K562 (cell line): ENCODE measurements at regions not wholly inside any gene's neighbourhood (a gene's known extent, or its start where the extent isn't known, plus 50 kb on each side); places are given as distances from the start of the nearest gene placed in this dataset.

ENCODE experiments used
- ATAC-seq: fragments of 200-7000 bp; cut with Tn5 transposase; 3 replicates; pipeline ENCODE4 v1.9.1; 2020; ENCODE audit warnings: moderate library complexity
- BruUV-seq: library from RNA; stranded (reverse); fragments of 400-500 nt; replicated peaks from 2 replicates; lab custom pipeline; 2021; lab: Mats Ljungman, UMichigan
- CTCF ChIA-PET: fragments of 300-600 bp; formaldehyde crosslinking; extraction: SDS; loops from one replicate; lab custom pipeline; 2021; ENCODE audit warnings: low intra/inter-chr PET ratio; lab: Yijun Ruan, JAX
- POLR2A ChIA-PET: fragments of 300-600, 350-650 bp; sonication (Branson Sonifier 250); formaldehyde crosslinking; extraction: SDS; loops from one replicate; lab custom pipeline; 2021; ENCODE audit warnings: antibody characterized with exemption, inconsistent platforms; lab: Yijun Ruan, JAX
- DNase-seq, 4 experiments: peaks; one replicate each; pipeline versions ENCODE4 v3.0.0 to v3.0.0-alpha.2; 2011 to 2018; ENCODE audit warnings: low spot score in 3 of 4, mixed read lengths in 3 of 4; ENCODE audit errors: extremely low read depth in 1 of 4
- FAIRE-seq: peaks from 2 replicates; lab custom pipeline; 2011; peaks lifted over from hg19 to GRCh38; lab: Jason Lieb, UNC
- H2AFZ ChIP-seq: 2 replicates; pipeline ENCODE4 v1.6.0; 2011; ENCODE audit warnings: low read depth, low read length, control low read depth, inconsistent platforms
- H3K27ac ChIP-seq: fragments of 200-600 bp; 3 replicates; pipeline ENCODE4 v1.8.0; 2011; ENCODE audit warnings: low read depth, mild to moderate bottlenecking, control low read depth, inconsistent platforms, low read length, moderate library complexity, mixed read lengths; ENCODE audit errors: extremely low read depth
- H3K27me3 ChIP-seq, 2 experiments: fragments of 300-600 bp in 1 of 2; 2 replicates in 1 of 2; 3 replicates in 1 of 2; pipeline versions ENCODE4 v1.6.0 to v1.8.0; 2011; ENCODE audit warnings: inconsistent platforms in 2 of 2, low read length in 2 of 2, mild to moderate bottlenecking in 1 of 2, mixed read lengths in 1 of 2, moderate library complexity in 1 of 2; ENCODE audit not compliant: control insufficient read depth in 2 of 2, insufficient read depth in 2 of 2
- H3K36me3 ChIP-seq: fragments of 300-600 bp; 3 replicates; pipeline ENCODE4 v1.8.0; 2011; ENCODE audit warnings: mild to moderate bottlenecking, low read length, inconsistent platforms; ENCODE audit not compliant: control insufficient read depth, insufficient read depth
- H3K4me1 ChIP-seq, 2 experiments: fragments of 200-600 bp in 1 of 2; replicated peaks in 1 of 2; 2 replicates in 1 of 2; 3 replicates in 1 of 2; pipeline versions ENCODE4 v1.5.1 to v1.8.0; 2011; ENCODE audit warnings: inconsistent platforms in 2 of 2, low read length in 2 of 2, mild to moderate bottlenecking in 1 of 2, mixed read lengths in 1 of 2, moderate library complexity in 1 of 2; ENCODE audit not compliant: control insufficient read depth in 2 of 2, insufficient read depth in 2 of 2
- H3K4me2 ChIP-seq: 2 replicates; pipeline ENCODE4 v1.6.1; 2011; ENCODE audit warnings: low read length, control low read depth, inconsistent platforms, mixed read lengths; ENCODE audit not compliant: insufficient read depth
- H3K4me3 ChIP-seq: fragments of 200-600 bp; sonication (generic), shearing (Covaris generic); 2 replicates; pipeline ENCODE4 v1.5.1; 2016; ENCODE audit warnings: control low read depth, inconsistent platforms
- H3K79me2 ChIP-seq: fragments of 200-600 bp; 3 replicates; pipeline ENCODE4 v1.8.0; 2011; ENCODE audit warnings: low read length, inconsistent platforms; ENCODE audit not compliant: control insufficient read depth, insufficient read depth
- H3K9ac ChIP-seq, 2 experiments: 2 replicates each; pipeline versions ENCODE4 v1.6.0 to v1.6.1; 2011; ENCODE audit warnings: low read depth in 2 of 2, low read length in 2 of 2, control low read depth in 1 of 2, inconsistent platforms in 1 of 2, mild to moderate bottlenecking in 1 of 2, mixed read lengths in 1 of 2; ENCODE audit not compliant: insufficient read depth in 1 of 2
- H3K9me1 ChIP-seq: one replicate; pipeline ENCODE4 v1.6.0; 2011; ENCODE audit warnings: inconsistent platforms, mild to moderate bottlenecking, low read length, moderate library complexity; ENCODE audit not compliant: control insufficient read depth, insufficient read depth
- H3K9me3 ChIP-seq: replicated peaks from 2 replicates; pipeline ENCODE4 v1.5.1; 2011; ENCODE audit warnings: low read depth, low read length, inconsistent platforms; ENCODE audit not compliant: control insufficient read depth, insufficient read depth
- H4K20me1 ChIP-seq: replicated peaks from 2 replicates; pipeline ENCODE4 v1.6.1; 2011; ENCODE audit warnings: low read length, inconsistent platforms, mixed read lengths; ENCODE audit not compliant: control insufficient read depth, insufficient read depth
- ARID1B ChIP-seq: fragments of 450-650 bp; IDR thresholded peaks from 2 replicates; pipeline ENCODE4 v1.6.1; 2016; ENCODE audit warnings: antibody characterized with exemption, mild to moderate bottlenecking, inconsistent platforms
- CEBPB ChIP-seq: fragments of 450-650 bp; IDR thresholded peaks from 2 replicates; pipeline ENCODE4 v1.6.1; 2016; ENCODE audit warnings: missing genetic modification characterization, missing compliant biosample characterization
- HDGF ChIP-seq: fragments of 450-650 bp; IDR thresholded peaks from 2 replicates; pipeline ENCODE4 v1.6.1; 2016
- PRMT5 ChIP-seq: sonication (generic); formaldehyde crosslinking; IDR thresholded peaks from 2 replicates; pipeline ENCODE4 v1.5.0; 2020; ENCODE audit warnings: missing genetic modification reagents
- RB1 ChIP-seq: fragments of 450-650 bp; IDR thresholded peaks from 2 replicates; pipeline ENCODE4 v1.6.1; 2017; ENCODE audit warnings: low read depth, mild to moderate bottlenecking
- RFX1 ChIP-seq: fragments of 450-650 bp; IDR thresholded peaks from 2 replicates; pipeline ENCODE4 v1.6.1; 2016; ENCODE audit warnings: mild to moderate bottlenecking, moderate library complexity
- SREBF1 ChIP-seq: fragments of 150-350 bp; IDR thresholded peaks from 2 replicates; pipeline ENCODE4 v1.6.1; 2014; ENCODE audit warnings: antibody characterized with exemption, low read depth, low read length, borderline replicate concordance
- TCF3 ChIP-seq: sonication (generic); formaldehyde crosslinking; IDR thresholded peaks from 2 replicates; pipeline ENCODE4 v1.4.0; 2020; ENCODE audit warnings: mild to moderate bottlenecking, missing genetic modification reagents
- ZNF316 ChIP-seq: fragments of 450-650 bp; IDR thresholded peaks from 2 replicates; pipeline ENCODE4 v1.6.1; 2016
- ZSCAN29 ChIP-seq: fragments of 450-650 bp; IDR thresholded peaks from 2 replicates; pipeline ENCODE4 v1.6.1; 2017
- WGBS: fragments of 100-300 bp; shearing (Covaris generic); methylation state at CpG from one replicate; pipeline ENCODE4 v1.1.6; 2016; ENCODE audit warnings: low coverage, mixed read lengths; ENCODE audit not compliant: insufficient coverage; ENCODE audit errors: missing lambda C conversion rate; 5-methylcytosine and 5-hydroxymethylcytosine counted together
- in situ Hi-C: fragments of 300-500 bp; cut with MboI; formaldehyde crosslinking; loops from 4 replicates; pipeline ENCODE4 v1.15.0; 2018; ENCODE audit warnings: inconsistent platforms, mixed read lengths
- intact Hi-C: fragments of 100-400 bp; cut with micrococcal nuclease; formaldehyde crosslinking; loops from 2 replicates; pipeline ENCODE4 v1.14.2; 2022
- TF ChIP-seq, protein P1 (sequence below): fragments of 450-650 bp; formaldehyde crosslinking; IDR thresholded peaks from 2 replicates; pipeline ENCODE4 v1.4.0; 2022; ENCODE audit warnings: mild to moderate bottlenecking, moderate library complexity
- TF ChIP-seq, protein P2 (sequence below): sonication (generic); formaldehyde crosslinking; IDR thresholded peaks from 2 replicates; pipeline ENCODE4 v1.8.1; 2023; ENCODE audit warnings: missing genetic modification reagents, mild to moderate bottlenecking, borderline replicate concordance
- TF ChIP-seq, protein P3 (sequence below): fragments of 250-450 bp; sonication (Bioruptor Pico); IDR thresholded peaks from 2 replicates; pipeline ENCODE4 v1.8.0; 2021; ENCODE audit warnings: moderate library complexity, mild to moderate bottlenecking, inconsistent platforms

DNA sequence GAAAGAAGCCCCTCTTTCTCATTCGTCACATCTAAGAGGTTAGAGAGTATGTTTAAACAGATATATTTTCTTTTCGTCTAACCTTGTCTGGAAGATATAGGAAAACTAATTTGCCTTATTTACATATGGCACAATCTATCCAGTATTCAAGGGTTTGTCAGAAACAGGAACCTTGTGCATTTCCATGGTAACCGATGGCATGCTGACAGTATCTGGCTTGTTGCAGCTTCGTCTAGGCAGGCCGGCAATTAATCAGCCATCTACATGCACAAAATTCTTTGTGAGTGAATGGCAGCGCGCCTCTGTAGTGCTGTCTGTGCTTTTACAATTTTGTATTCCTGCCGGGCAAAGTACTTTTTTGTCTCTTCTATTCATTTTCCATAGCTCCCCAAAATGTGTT, 294.0 kb upstream of the SOX2 start:
- no TSS peak for BruUV-seq
- no peak for FAIRE-seq
- CTCF ChIA-PET: no interaction called here

DNA sequence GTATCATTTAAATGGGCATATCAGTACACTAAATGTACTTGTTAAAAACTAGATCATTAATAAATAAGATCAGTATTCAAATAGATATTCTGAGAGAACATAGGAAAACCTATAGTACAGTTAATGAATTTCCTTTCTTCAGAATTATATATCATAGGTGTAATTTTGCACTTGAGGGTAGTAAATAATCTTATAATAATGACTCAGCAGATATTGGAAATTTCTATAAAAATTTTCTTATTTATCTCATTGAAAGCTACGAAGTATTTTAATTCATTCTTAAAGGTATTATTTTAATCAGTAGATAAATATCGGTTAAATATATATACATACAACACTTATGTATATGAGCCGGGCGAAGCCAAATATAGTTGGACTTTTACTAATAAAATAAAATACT, 300.9 kb upstream of the SOX2 start:
- Histone ChIP-seq H3K36me3 (no peaks in the 10 kb centered on the region), H3K9me3 (0 out of 2 replicates have a peak, but pooled peaks cover 3% of the 10 kb centered on the region), H2AFZ (no peak overlapping the region), H3K4me1 (no peaks in the 10 kb centered on the region), H3K9me1 (no peaks in the 10 kb centered on the region), H3K9ac (no peak overlapping the region), H3K27me3 (no peaks in the 10 kb centered on the region), H3K4me2 (no peak overlapping the region), H3K79me2 (no peaks in the 10 kb centered on the region), H3K4me3 (no peak overlapping the region), H4K20me1 (no peaks in the 10 kb centered on the region), H3K27ac (no peak overlapping the region)
- ATAC-seq (no peak), FAIRE-seq (no peak), DNase-seq (no peak)
- BruUV-seq: no TSS peak
- TF ChIP-seq, protein P1, sequence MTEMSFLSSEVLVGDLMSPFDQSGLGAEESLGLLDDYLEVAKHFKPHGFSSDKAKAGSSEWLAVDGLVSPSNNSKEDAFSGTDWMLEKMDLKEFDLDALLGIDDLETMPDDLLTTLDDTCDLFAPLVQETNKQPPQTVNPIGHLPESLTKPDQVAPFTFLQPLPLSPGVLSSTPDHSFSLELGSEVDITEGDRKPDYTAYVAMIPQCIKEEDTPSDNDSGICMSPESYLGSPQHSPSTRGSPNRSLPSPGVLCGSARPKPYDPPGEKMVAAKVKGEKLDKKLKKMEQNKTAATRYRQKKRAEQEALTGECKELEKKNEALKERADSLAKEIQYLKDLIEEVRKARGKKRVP (CRISPR knock-in tag): no peak
- TF ChIP-seq PRMT5 (CRISPR knock-in tag) (no peak), SREBF1 (no peak), ARID1B (no peak), TCF3 (CRISPR knock-in tag) (no peak), ZNF316 (peak; percentile 14; the same call in 1 of the 2 replicates), HDGF (no peak), RFX1 (no peak)
- TF ChIP-seq, protein P2, sequence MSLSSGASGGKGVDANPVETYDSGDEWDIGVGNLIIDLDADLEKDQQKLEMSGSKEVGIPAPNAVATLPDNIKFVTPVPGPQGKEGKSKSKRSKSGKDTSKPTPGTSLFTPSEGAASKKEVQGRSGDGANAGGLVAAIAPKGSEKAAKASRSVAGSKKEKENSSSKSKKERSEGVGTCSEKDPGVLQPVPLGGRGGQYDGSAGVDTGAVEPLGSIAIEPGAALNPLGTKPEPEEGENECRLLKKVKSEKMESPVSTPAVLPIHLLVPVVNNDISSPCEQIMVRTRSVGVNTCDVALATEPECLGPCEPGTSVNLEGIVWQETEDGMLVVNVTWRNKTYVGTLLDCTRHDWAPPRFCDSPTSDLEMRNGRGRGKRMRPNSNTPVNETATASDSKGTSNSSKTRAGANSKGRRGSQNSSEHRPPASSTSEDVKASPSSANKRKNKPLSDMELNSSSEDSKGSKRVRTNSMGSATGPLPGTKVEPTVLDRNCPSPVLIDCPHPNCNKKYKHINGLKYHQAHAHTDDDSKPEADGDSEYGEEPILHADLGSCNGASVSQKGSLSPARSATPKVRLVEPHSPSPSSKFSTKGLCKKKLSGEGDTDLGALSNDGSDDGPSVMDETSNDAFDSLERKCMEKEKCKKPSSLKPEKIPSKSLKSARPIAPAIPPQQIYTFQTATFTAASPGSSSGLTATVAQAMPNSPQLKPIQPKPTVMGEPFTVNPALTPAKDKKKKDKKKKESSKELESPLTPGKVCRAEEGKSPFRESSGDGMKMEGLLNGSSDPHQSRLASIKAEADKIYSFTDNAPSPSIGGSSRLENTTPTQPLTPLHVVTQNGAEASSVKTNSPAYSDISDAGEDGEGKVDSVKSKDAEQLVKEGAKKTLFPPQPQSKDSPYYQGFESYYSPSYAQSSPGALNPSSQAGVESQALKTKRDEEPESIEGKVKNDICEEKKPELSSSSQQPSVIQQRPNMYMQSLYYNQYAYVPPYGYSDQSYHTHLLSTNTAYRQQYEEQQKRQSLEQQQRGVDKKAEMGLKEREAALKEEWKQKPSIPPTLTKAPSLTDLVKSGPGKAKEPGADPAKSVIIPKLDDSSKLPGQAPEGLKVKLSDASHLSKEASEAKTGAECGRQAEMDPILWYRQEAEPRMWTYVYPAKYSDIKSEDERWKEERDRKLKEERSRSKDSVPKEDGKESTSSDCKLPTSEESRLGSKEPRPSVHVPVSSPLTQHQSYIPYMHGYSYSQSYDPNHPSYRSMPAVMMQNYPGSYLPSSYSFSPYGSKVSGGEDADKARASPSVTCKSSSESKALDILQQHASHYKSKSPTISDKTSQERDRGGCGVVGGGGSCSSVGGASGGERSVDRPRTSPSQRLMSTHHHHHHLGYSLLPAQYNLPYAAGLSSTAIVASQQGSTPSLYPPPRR (CRISPR knock-in tag): no peak
- CTCF ChIA-PET: no interaction called here
- WGBS: 0% methylated on average over 4 of the region's 4 CpGs
- intact Hi-C loops: no loop called here
- in situ Hi-C loops: no loop called here
- POLR2A ChIA-PET: no interaction called here

More for the DNA sequence above, 294.0 kb upstream of the SOX2 start:
- H3K36me3 ChIP-seq: no peaks in the 10 kb centered on the region
- no peaks in the 10 kb centered on the region for H3K4me1 ChIP-seq
- POLR2A ChIA-PET: no interaction called here
- WGBS: 3% methylated on average over 8 of the region's 8 CpGs
- DNase-seq (no peak), ATAC-seq (no peak)
- intact Hi-C loops (no loop called here), in situ Hi-C loops (no loop called here)
- no peak overlapping the region for H3K9ac ChIP-seq
- H2AFZ ChIP-seq: no peak overlapping the region
- H4K20me1 ChIP-seq: no peaks in the 10 kb centered on the region
- no peaks in the 10 kb centered on the region for H3K9me1 ChIP-seq
- H3K4me3 ChIP-seq: no peak overlapping the region
- H3K27me3 ChIP-seq: no peaks in the 10 kb centered on the region
- TF ChIP-seq ZSCAN29: no peak
- no peak for TF ChIP-seq RB1
- TF ChIP-seq CEBPB (tag): no peak
- TF ChIP-seq, protein P3, sequence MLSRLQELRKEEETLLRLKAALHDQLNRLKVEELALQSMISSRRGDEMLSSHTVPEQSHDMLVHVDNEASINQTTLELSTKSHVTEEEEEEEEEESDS (CRISPR knock-in tag): no peak
- H3K79me2 ChIP-seq: no peaks in the 10 kb centered on the region
- H3K27ac ChIP-seq: no peak overlapping the region
- 0 out of 2 replicates have a peak, but pooled peaks cover 1% of the 10 kb centered on the region for H3K9me3 ChIP-seq
- H3K4me2 ChIP-seq: no peak overlapping the region
